ENCODE measurements at regions not wholly inside any gene's neighbourhood (a gene's known extent, or its start where the extent isn't known, plus 50 kb on each side); places are given as distances from the start of the nearest gene placed in this dataset.

DNA sequence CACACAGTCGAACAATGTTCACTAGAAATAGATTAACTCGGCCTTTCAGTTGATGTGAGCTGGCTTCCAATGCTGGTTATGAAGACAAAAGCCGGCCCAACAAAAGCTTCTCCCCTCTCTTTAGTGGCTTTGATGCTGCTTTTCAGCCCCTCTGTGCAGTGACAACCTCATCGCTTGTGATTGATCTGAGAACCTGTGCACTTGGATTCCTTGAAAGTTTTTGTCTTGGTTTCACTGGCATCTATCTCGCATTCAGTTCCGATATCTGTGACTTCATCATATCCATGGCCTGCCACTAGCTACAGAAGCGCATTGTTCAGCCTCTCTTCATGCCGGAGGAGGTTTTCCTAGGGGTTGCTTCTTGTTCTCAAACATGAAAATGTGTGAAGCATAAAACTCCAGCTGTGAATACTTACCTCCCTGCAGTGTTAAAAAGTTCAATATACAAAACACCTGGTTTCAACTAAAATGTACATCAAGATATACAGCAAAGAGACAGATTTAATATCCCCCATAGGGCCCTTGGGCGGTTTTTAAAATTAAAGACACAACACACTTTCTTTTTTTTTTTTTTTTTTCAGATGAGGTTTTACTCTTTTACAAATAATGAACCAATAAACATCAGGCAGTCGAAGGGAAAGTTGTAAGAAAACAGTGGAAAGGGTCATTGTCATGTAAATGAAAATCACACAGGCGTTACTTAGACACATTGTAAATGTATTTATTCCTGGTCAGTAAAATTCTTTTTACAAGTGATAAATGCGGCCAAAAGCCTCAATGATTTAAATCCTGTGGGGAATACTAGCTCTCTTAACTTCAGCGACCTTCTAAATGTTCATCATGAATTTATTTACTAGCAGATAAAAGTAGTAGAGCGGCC, 1252.8 kb downstream of the EFNB2 start:
- TF ChIP-seq, protein P1, sequence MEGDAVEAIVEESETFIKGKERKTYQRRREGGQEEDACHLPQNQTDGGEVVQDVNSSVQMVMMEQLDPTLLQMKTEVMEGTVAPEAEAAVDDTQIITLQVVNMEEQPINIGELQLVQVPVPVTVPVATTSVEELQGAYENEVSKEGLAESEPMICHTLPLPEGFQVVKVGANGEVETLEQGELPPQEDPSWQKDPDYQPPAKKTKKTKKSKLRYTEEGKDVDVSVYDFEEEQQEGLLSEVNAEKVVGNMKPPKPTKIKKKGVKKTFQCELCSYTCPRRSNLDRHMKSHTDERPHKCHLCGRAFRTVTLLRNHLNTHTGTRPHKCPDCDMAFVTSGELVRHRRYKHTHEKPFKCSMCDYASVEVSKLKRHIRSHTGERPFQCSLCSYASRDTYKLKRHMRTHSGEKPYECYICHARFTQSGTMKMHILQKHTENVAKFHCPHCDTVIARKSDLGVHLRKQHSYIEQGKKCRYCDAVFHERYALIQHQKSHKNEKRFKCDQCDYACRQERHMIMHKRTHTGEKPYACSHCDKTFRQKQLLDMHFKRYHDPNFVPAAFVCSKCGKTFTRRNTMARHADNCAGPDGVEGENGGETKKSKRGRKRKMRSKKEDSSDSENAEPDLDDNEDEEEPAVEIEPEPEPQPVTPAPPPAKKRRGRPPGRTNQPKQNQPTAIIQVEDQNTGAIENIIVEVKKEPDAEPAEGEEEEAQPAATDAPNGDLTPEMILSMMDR (IDR thresholded peaks at IDR 0.05; ENCODE audit: insufficient read depth, low read length, severe bottlenecking) = no peak
- no peak overlapping the region for H3K4me3 ChIP-seq (ENCODE audit: low read depth, low read length)
- H3K27me3 ChIP-seq (ENCODE audit: control insufficient read depth, insufficient read depth, low read length) = no peaks in the 10 kb centered on the region
- DNase-seq (ENCODE audit: low read depth) (no peak), FAIRE-seq (no peak)
- H3K36me3 ChIP-seq (ENCODE audit: control insufficient read depth, insufficient read depth, low read length) = no peaks in the 10 kb centered on the region

- no peak for FAIRE-seq
- H3K36me3 ChIP-seq (ENCODE audit: control insufficient read depth, insufficient read depth, low read length) = no peaks in the 10 kb centered on the region
- peak; percentile 10 for DNase-seq (ENCODE audit: low read depth)
- TF ChIP-seq, protein P1 (IDR thresholded peaks at IDR 0.05; ENCODE audit: insufficient read depth, low read length, severe bottlenecking) = no peak
- no peaks in the 10 kb centered on the region for H3K27me3 ChIP-seq (ENCODE audit: control insufficient read depth, insufficient read depth, low read length)
- no peak overlapping the region for H3K4me3 ChIP-seq (ENCODE audit: low read depth, low read length)
These were observed 1256.5 kb downstream of the EFNB2 start for GRCh38 chr13:105278943-105279381.

- FAIRE-seq (no peak), DNase-seq (ENCODE audit: low read depth) (no peak)
- no peaks in the 10 kb centered on the region for H3K27me3 ChIP-seq (ENCODE audit: control insufficient read depth, insufficient read depth, low read length)
These were observed 1258.9 kb downstream of the EFNB2 start for GRCh38 chr13:105276571-105276970.

DNA sequence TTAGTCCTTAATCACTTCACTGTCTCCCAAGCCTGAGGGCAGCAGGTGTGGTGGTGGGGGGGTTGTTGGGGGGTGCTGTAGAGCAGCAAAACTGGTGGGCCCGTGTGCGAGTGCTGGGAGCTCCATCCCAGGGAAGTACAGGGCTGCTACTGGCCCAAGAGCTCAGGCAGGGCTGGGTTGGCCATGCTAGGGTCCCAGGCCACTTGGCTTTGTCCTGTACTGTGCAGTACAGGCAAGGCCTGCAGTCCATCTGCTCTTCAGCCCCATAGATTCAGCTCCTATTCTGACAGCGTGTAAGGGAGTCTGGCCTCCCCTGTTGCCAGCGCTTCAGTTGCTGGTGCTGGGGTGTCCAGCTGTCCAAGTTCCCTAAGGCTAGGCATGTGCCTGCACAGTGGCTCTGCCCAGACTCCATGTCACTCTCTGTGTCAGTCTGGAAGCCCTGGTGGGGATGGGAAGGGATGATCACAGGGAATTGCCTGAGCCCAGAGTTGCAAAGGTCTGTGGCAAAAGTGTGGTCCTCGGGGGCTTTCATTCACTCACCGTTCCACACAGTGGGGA, 1261.7 kb downstream of the EFNB2 start:
- FAIRE-seq = no peak
- Histone ChIP-seq H3K36me3 (ENCODE audit: control insufficient read depth, insufficient read depth, low read length) (no peaks in the 10 kb centered on the region), H3K27me3 (ENCODE audit: control insufficient read depth, insufficient read depth, low read length) (no peaks in the 10 kb centered on the region), H3K4me3 (ENCODE audit: low read depth, low read length) (no peak overlapping the region)
- TF ChIP-seq, protein P1 (IDR thresholded peaks at IDR 0.05; ENCODE audit: insufficient read depth, low read length, severe bottlenecking) = no peak
- no peak for DNase-seq (ENCODE audit: low read depth)

More at GRCh38 chr13:105276571-105276970, 1258.9 kb downstream of the EFNB2 start:
- TF ChIP-seq, protein P1 (IDR thresholded peaks at IDR 0.05; ENCODE audit: insufficient read depth, low read length, severe bottlenecking) = no peak
- Histone ChIP-seq H3K36me3 (ENCODE audit: control insufficient read depth, insufficient read depth, low read length) (no peaks in the 10 kb centered on the region), H3K4me3 (ENCODE audit: low read depth, low read length) (no peak overlapping the region)

DNA sequence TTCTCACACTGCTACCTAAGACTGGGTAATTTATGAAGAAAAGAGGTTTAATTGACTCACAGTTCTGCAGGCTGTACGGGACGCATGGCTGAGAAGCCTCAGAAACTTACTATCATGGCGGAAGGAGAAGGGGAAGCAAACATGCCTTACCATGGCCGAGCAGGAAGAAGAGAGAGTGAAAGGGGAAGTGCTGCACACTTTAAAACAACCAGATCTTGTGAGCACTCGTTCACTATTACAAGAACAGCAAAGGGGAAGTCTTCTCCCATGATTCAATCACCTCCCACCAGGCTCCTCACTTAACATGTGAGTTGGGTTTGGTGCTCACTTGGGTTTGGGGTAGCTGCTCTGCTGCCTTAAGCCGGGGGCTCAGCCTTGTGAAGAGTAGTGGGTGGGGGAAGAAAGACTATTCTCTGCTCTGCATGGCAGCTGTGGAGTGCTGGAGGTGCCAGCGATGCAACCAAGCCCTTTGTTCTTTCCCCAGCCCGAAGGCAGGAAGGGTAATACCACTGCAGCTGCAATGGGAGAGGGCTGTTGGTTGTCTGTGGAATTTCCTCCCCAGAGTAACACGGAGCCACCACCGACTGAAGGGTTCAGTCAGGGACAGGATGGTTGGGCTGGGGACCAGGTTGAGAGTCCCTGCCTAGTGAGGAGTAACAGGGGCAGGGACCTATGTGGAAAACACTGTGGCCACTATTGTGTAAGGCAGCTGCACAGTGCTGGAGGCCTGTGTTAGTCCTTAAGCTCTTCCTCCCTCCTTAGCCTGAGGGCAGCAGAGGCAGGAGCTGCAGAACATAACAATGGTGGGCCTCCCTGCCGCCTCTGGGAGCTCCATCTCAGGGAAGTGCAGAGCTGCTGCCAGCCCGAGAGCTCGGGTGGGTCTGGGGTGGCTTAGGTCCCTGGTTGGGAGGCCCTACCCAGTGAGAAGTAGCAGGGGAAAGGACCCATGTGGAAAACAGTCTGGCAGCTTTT, 1262.5 kb downstream of the EFNB2 start:
- TF ChIP-seq, protein P1 (IDR thresholded peaks at IDR 0.05; ENCODE audit: insufficient read depth, low read length, severe bottlenecking) = no peak
- no peak overlapping the region for H3K4me3 ChIP-seq (ENCODE audit: low read depth, low read length)
- no peaks in the 10 kb centered on the region for H3K27me3 ChIP-seq (ENCODE audit: control insufficient read depth, insufficient read depth, low read length)
- FAIRE-seq (no peak), DNase-seq (ENCODE audit: low read depth) (no peak)
- H3K36me3 ChIP-seq (ENCODE audit: control insufficient read depth, insufficient read depth, low read length) = no peaks in the 10 kb centered on the region
